ENCODE measurements at regions not wholly inside any gene's neighbourhood (a gene's known extent, or its start where the extent isn't known, plus 50 kb on each side); places are given as distances from the start of the nearest gene placed in this dataset.
"Not testable (repeated sequence)": the region's sequence is repeated elsewhere in the genome, so short reads cannot be mapped to it uniquely, and the experiment has no call there.

DNA sequence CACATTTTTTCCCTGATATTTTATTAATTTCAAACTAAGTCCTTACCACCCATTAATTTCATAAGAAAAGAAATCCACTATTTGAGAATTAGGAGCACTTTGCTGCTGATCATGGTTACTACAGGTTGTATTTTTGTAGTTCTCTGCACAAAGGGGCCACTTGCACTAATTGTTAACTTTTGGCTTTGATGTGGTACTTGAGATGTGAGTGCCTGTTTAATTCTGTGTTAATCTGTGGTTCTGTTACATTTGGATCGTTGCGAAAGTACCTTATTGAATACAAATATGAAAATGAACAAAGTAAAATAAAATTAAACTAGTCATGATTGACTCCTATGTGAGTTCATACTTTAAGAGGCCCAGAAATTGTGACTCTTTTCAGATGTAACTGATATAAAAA is 374.9 kb upstream of the RGS6 start:
- Mint-ChIP-seq H3K27me3 (ENCODE audit: insufficient read depth, unreplicated experiment) (no peaks in the 10 kb centered on the region), H3K4me1 (ENCODE audit: insufficient read depth, unreplicated experiment) (peaks cover 11% of the 10 kb centered on the region), H3K27ac (ENCODE audit: low read depth, unreplicated experiment) (no peak overlapping the region), H3K4me3 (ENCODE audit: unreplicated experiment) (no peak overlapping the region), H3K9me3 (ENCODE audit: unreplicated experiment) (no peaks in the 10 kb centered on the region), H3K36me3 (ENCODE audit: insufficient read depth, unreplicated experiment) (no peaks in the 10 kb centered on the region)
- ChIA-PET POLR2A (interaction anchor here (1.1 kb wide), 1 partner anchor 25 kb away, joined by 6 read pairs; no protein-coding TSS in a partner anchor), CTCF (interaction anchor here (0.6 kb wide), 1 partner anchor 423 kb away, joined by 3 read pairs; no protein-coding TSS in a partner anchor)
- intact Hi-C loops (cut with micrococcal nuclease) = no loop called here
- BruUV-seq (replicated peaks) = no TSS peak
- TF ChIP-seq, protein P1, sequence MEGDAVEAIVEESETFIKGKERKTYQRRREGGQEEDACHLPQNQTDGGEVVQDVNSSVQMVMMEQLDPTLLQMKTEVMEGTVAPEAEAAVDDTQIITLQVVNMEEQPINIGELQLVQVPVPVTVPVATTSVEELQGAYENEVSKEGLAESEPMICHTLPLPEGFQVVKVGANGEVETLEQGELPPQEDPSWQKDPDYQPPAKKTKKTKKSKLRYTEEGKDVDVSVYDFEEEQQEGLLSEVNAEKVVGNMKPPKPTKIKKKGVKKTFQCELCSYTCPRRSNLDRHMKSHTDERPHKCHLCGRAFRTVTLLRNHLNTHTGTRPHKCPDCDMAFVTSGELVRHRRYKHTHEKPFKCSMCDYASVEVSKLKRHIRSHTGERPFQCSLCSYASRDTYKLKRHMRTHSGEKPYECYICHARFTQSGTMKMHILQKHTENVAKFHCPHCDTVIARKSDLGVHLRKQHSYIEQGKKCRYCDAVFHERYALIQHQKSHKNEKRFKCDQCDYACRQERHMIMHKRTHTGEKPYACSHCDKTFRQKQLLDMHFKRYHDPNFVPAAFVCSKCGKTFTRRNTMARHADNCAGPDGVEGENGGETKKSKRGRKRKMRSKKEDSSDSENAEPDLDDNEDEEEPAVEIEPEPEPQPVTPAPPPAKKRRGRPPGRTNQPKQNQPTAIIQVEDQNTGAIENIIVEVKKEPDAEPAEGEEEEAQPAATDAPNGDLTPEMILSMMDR (IDR thresholded peaks at IDR 0.05; ENCODE audit: unreplicated experiment) = no peak
- no peak for DNase-seq (ENCODE audit: unreplicated experiment)

DNA sequence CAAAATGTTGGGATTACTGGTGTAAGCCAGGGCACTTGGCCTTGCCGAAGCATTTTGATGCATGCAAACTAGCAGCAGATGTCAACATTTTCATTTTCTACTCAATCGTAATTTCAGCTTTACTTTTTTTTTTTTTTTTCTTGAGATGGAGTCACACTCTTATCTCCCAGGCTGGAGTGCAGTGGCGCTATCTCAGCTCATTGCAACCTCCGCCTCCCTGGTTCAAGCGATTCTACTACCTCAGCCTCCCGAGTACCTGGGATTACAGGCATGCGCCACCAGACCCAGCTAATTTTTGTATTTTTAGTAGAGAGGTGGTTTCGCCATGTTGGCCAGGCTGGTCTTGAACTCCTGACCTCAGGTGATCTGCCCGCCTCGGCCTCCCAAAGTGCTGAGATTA is 373.3 kb upstream of the RGS6 start:
- intact Hi-C loops (cut with micrococcal nuclease); H3K27ac Mint-ChIP-seq (ENCODE audit: low read depth, unreplicated experiment): not testable (repeated sequence)

DNA sequence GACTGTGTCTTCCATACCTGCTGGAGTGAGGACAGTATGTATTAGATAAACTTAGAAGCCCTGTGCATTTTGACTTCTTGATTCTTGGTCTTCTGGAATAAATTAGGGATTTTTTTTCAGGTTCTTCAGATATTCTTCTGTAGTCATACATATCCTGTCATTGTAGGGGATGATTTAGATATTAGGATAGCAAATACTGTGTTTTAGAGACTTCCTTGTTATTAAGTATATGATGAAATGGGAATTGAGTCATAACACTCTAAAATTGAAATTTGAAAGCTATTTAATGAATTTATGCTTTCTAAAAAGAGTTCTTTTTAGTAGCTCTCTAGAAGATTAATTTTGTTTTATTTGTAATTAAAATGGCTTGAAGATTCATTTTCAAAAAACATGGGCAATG is 371.5 kb upstream of the RGS6 start:
- Mint-ChIP-seq H3K4me3 (ENCODE audit: unreplicated experiment) (no peak overlapping the region), H3K36me3 (ENCODE audit: insufficient read depth, unreplicated experiment) (no peaks in the 10 kb centered on the region), H3K9me3 (ENCODE audit: unreplicated experiment) (no peaks in the 10 kb centered on the region), H3K27me3 (ENCODE audit: insufficient read depth, unreplicated experiment) (no peaks in the 10 kb centered on the region), H3K4me1 (ENCODE audit: insufficient read depth, unreplicated experiment) (peaks cover 7% of the 10 kb centered on the region), H3K27ac (ENCODE audit: low read depth, unreplicated experiment) (no peak overlapping the region)
- no TSS peak for BruUV-seq (replicated peaks)
- ChIA-PET POLR2A (no interaction called here), CTCF (interaction anchor here (0.5 to 1.2 kb wide), 2 partner anchors 86 to 156 kb away, joined by 4 to 5 read pairs; no protein-coding TSS in a partner anchor)
- DNase-seq (ENCODE audit: unreplicated experiment) = no peak
- TF ChIP-seq, protein P1 (IDR thresholded peaks at IDR 0.05; ENCODE audit: unreplicated experiment) = no peak
- intact Hi-C loops (cut with micrococcal nuclease) = no loop called here

More for the DNA sequence above, 373.3 kb upstream of the RGS6 start:
- H3K4me3 Mint-ChIP-seq (ENCODE audit: unreplicated experiment); H3K27me3 Mint-ChIP-seq (ENCODE audit: insufficient read depth, unreplicated experiment); BruUV-seq (replicated peaks); DNase-seq (ENCODE audit: unreplicated experiment); H3K36me3 Mint-ChIP-seq (ENCODE audit: insufficient read depth, unreplicated experiment); H3K9me3 Mint-ChIP-seq (ENCODE audit: unreplicated experiment): not testable (repeated sequence)
- CTCF ChIA-PET = interaction anchor here (0.7 kb wide), 1 partner anchor 90 kb away, joined by 3 read pairs; no protein-coding TSS in a partner anchor
- H3K4me1 Mint-ChIP-seq (ENCODE audit: insufficient read depth, unreplicated experiment) = peaks cover 16% of the 10 kb centered on the region
- POLR2A ChIA-PET = interaction anchor here (0.6 kb wide), 1 partner anchor 234 kb away, joined by 3 read pairs; no protein-coding TSS in a partner anchor

DNA sequence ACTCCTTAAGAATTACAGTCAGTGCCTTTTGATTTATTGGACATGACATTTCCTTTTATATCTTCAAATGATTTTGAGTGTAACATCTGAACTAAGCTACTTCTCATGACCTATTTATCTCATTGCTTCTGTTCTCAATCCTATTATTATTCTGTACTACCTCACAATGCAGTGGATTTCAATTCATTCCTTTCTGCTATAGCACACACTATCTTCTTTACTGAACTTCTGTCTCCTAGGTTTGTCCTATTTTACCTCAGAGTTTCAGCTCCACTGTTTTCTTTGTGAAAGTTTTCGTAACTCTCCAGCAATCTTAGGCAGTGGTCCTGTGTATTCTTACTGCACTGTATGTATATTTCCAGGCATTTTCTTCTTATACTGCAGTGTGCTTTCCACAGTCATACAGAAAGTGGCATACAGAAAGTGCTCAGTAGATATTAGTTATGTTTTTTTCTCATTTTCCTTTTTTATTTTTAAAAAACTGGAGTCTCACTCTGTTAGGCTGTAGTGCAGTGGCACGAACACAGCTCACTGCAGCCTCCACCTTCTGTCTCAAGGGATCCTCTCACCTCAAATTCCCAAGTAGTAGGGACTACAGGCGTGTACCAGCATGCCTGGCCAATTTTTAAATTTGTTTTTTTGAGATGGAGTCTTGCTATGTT is 368.6 kb upstream of the RGS6 start:
- ChIA-PET CTCF (interaction anchor here (1.2 kb wide), 1 partner anchor 17 kb away, joined by 3 read pairs; no protein-coding TSS in a partner anchor), POLR2A (interaction anchor here (0.7 to 1.5 kb wide), 5 partner anchors 9 to 255 kb away, joined by 3 read pairs; no protein-coding TSS in a partner anchor)
- intact Hi-C loops (cut with micrococcal nuclease) = no loop called here
- no peak overlapping the region for H3K27ac Mint-ChIP-seq (ENCODE audit: low read depth, unreplicated experiment)
- no peak for DNase-seq (ENCODE audit: unreplicated experiment)
- TF ChIP-seq, protein P1 (IDR thresholded peaks at IDR 0.05; ENCODE audit: unreplicated experiment) = no peak
- H3K4me1 Mint-ChIP-seq (ENCODE audit: insufficient read depth, unreplicated experiment) = peaks cover 6% of the 10 kb centered on the region
- no peaks in the 10 kb centered on the region for H3K27me3 Mint-ChIP-seq (ENCODE audit: insufficient read depth, unreplicated experiment)
- no peaks in the 10 kb centered on the region for H3K9me3 Mint-ChIP-seq (ENCODE audit: unreplicated experiment)
- no peak overlapping the region for H3K4me3 Mint-ChIP-seq (ENCODE audit: unreplicated experiment)
- no peaks in the 10 kb centered on the region for H3K36me3 Mint-ChIP-seq (ENCODE audit: insufficient read depth, unreplicated experiment)
- no TSS peak for BruUV-seq (replicated peaks)

All from MCF 10A (cell line).